H1 (cell line): ENCODE measurements at regions not wholly inside any gene's neighbourhood (a gene's known extent, or its start where the extent isn't known, plus 50 kb on each side); places are given as distances from the start of the nearest gene placed in this dataset.

ENCODE experiments used
- E2F6 ChIP-seq: IDR thresholded peaks from 2 replicates; pipeline ENCODE4 v1.6.1; 2012; ENCODE audit warnings: inconsistent platforms
- KDM1A ChIP-seq: fragments of 200-600, 300-600 bp; sonication (generic); IDR thresholded peaks from 2 replicates; pipeline ENCODE4 v1.7.1; 2016; ENCODE audit warnings: mild to moderate bottlenecking, low read length, borderline replicate concordance

GRCh38 chr12:105956662-105957457 lies 181.9 kb downstream of the NUAK1 start (continued):
- no peak for TF ChIP-seq E2F6
- TF ChIP-seq KDM1A = no peak
- TF ChIP-seq, all 59 proteins: peak for 0
